ENCODE measurements at regions not wholly inside any gene's neighbourhood (a gene's known extent, or its start where the extent isn't known, plus 50 kb on each side); places are given as distances from the start of the nearest gene placed in this dataset.

- TF ChIP-seq CTCF (IDR thresholded peaks at IDR 0.05) (no peak), POLR2A (IDR thresholded peaks at IDR 0.05) (no peak)
These were observed 146.8 kb downstream of the ZBTB18 start for GRCh38 chr1:244197851-244198375.
